ENCODE measurements at regions not wholly inside any gene's neighbourhood (a gene's known extent, or its start where the extent isn't known, plus 50 kb on each side); places are given as distances from the start of the nearest gene placed in this dataset.
"Not testable (repeated sequence)": the region's sequence is repeated elsewhere in the genome, so short reads cannot be mapped to it uniquely, and the experiment has no call there.

DNA sequence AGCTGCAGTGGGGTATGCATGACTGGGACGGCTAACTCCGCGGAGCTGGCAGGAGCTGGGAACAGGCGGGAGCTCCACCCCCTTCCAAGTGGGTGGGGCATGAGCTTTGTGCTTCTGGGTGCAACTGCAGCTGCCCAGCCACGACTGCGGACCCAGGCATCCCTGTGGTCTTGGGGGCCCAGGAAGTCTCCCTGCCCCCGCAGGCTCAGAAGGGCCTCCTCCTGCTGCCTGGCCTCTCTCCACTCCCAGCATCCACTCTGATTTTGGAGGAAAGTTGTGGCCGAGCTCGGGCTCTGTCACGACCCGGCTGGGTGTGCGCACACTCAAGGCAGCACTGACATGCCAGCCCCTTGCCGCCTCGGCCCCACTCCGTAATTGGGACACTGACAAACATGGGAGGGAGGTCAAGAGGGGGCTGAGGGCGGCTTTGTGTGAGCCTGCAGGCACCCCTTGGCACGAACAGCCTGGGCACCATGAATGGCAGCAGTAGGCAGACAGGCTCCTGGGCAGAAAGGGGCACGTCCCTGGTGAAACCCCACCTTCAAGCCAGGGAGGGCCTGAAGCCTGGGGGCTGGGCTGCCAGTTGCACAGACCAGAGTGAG is 822.6 kb downstream of the GLUD2 start:
- DNase-seq, result no peak

DNA sequence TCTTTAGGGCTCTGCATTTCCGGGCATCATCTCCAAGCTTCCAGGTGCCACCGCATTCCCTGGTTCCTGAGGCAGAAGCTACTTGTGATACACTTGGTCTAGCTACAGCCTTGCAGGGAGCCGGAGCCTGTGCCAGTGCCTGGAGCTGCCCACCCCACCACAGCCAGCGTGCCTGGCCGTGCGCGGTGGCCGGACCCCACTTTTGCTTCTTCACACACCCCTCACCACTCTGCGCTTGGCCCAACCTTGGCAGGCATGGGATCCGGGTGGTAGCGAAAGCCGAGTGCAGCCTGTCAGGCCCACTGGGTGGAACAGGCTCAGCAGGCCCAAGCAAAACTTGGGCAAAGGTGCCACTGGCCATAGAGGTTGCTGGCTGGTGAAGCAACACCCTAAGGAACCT is 823.7 kb downstream of the GLUD2 start:
- no peak for DNase-seq

DNA sequence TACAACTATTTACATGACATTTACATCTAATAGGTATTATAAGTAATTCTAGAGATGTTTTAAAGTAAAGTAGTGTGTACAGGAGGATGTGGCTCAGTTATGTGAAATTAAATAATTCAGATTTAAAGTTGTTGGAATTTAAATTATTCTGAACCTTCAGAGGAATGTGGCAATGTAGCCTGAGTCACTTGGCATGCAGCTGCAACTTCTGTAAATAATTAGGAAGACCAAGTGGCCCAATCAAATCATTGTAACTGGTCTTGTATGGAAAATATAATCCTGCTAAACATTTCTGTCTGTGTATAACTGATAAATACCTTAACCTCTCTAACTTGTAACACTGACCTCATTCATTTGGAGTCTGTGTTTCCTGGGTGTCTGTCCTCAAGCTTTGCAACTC is 828.9 kb downstream of the GLUD2 start:
- peak; percentile 83 for DNase-seq

DNA sequence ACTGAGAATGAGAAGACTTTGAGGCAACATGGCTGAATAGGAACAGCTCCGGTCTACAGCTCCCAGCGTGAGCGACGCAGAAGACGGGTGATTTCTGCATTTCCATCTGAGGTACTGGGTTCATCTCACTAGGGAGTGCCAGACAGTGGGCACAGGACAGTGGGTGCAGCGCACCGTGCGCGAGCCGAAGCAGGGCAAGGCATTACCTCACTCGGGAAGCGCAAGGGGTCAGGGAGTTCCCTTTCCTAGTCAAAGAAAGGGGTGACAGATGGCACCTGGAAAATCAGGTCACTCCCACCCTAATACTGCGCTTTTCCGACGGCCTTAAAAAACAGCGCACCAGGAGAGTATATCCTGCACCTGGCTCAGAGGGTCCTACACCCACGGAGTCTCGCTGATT is 829.9 kb downstream of the GLUD2 start:
- DNase-seq, result not testable (repeated sequence)

DNA sequence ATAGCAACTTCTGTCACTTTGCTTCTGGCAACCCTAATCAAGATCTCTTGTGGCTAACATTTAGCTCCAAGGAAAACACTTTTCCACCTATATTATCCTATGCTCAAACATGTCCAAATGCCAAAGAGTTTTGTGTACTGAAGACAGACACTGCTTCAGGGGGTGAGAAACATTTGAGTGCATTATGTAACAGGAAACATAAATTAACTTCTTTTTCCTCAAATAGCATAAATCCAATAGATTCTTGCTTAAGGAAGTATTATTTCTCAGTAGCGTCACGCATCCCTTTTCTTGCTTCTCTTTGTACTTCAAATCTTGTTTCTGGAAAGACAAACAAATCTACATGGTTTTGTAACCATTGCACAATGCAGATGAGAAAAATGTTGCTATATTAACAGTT is 839.1 kb downstream of the GLUD2 start:
- no peak for DNase-seq

DNA sequence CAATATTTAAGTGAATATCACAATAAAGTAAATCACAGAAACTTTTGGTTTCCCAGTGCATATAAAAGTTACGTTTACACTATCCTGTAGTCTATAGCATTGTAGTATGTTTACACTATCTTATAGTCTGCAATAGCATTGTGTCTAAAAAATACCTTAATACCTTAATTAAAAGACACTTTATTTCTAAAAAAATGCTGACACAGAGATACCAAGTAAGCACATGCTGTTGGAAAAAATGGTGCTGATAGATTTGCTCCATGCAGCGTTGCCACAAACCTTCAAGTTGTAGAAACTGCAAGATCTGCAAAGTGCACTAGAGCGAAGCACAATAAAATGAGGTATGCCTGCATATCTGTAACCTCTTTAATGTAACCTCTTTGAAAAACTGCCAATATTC is 847.3 kb downstream of the GLUD2 start:
- no peak for DNase-seq

DNA sequence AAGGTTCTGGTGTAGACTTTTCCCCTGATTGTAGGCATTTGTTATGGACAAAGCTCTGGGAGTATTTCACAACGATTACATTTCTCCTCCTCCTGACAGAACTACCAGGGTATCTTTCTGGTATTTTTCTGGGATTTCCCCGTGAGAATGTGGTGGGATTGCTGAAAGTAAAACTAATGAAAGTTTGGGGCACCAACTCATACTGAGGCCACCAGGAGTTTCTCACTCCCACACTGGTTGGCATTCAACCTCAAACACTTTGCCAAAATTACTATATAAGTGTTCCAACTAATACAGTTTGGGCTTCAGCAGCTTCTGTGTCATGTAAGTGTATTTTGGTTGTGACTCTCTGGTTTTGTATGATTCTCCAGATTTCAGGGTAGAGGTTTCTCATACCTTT is 855.1 kb downstream of the GLUD2 start:
- DNase-seq, result no peak

DNA sequence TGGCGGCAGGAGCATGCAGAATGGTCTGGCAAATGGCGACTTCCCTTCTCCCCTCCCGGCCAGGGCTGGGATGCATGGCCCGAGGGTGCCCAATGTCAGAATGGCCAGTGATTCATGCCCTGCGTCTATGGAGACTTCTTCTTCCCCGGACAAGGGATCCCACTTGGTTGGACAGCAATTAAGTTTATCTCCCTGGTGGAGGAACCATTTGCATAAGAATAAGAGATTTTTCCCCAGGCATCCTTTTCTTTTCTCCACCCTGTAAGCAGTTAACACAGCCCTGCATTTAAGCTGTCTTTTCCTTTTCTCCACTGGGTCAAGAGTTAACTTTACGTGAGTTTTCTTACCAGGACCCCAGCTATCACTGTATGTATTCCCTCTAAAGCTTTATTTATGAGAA is 856.6 kb downstream of the GLUD2 start:
- no peak for DNase-seq

DNA sequence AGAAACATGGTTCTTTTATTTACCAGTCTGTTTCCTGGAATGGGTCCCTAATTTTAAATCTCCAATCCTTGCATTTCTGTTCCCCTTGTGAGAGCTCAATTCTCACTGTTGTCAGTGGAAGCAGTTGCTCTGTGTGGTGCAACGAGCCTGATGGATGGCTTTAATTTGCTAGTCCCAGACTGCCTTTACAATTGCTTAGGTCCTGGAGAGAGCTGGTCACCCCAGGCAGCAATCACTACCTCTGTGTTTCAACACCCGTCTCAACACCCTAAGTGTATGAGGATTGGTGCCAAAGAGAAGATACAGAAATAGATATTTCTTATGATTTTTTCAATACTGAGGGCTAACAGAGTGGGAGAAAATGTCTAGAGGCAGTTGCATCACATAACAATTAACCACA is 873.8 kb downstream of the GLUD2 start:
- DNase-seq, result no peak

DNA sequence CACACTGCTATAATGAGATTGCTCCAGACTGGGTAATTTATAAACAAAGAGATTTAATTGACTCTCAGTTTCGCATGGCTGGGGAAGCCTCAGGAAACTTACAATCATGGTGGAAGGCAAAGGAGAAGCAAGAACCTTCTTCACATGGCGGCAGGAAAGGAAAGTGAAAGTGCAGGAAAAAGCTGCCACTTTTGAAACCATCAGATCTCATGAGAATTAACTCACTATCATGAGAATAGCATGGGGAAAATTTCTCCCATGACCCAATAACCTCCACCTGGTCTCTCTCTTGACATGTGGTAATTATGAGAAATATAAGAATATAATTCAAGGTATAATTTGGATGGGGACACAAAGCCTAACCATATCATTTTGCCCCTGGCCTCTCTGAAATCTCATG is 884.2 kb downstream of the GLUD2 start:
- DNase-seq, result no peak

DNA sequence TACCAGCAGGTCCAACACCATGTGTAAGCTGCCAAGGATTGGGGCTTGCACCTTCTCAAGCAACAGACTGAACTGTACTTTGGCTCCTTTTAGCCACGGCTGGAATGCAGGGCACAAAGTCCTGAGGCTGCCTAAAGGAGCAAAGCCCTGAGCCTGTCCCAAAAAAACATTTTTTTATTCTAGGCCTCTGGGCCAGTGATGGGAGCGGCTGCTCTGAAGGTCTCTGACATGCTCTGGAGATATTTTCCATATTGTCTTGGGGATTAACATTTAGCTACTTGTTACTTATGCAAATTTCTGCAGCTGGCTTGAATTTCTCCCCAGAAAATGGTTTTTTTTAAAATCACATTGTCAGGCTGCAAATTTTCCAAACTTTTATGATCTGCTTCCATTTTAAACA is 885.3 kb downstream of the GLUD2 start:
- DNase-seq, result no peak

DNA sequence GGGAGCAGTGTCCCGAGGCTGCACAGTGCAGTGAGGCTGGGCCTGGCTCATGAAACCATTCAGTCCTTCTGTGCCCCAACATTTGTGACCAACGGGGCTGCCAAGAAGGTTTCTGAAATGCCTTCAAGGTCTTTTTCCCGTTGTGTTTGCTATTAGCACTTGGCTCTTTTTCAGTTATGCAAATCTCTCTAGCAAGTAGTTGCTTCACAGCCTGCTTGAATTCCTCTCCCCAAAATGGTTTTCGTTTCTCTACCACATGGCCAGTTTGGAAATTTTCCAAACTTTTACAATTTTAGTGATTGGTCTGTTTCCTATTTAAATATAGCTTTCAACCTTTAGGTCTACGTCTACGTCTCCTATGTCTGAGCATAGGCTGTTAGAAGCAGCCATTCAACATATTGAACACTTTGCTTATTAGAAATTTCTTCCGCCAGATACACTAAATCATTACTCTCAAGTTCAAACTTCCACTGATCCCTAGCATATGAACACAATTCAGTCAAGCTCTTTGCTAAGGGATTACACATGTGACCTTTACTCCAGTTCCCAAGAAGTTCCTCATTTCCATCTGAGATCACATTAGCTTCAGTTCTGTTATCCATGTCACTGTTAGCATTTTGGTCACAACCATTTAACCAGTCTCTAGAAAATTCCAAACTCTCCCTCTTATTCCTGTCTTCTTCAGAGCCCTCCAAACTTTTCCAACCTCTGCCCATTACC is 901.8 kb downstream of the GLUD2 start:
- peak; percentile 13 for DNase-seq

DNA sequence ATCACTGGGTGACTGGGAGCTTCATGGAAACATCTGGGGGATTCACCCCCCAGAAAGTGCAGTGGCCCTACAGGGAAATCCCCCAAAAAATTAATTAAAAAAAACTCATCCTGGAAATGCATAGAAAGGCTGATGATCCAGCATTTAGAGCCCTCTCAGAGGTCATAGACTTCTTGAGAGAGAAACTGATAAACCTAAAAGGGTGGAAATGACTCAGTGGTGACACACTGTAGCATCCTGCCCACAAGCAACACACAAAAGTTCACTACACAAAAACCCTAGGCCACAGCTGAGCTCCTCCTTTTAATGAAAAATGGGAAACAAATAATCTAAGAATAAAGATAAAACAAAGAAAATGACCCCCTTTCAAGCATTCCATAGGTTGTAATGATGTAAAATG is 911.5 kb downstream of the GLUD2 start:
- no peak for DNase-seq

DNA sequence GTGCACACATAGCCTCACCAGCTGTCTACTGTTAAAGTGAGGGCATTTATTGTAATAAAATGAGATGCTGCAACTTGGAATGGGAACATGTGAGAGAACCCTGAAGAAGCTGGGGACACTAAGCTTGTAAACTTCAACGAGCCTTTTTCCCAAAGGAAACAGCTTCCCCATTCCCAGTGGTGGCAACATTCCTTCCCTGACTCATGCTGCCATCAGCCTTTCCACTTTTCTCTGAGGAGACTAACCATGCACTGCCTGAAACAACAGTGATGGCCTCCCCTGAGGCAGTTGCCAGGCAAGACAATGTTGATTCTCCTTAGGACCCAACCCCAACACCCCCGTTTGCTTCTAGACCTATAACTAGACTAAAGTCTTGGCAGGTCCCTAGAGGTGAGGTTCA is 928.3 kb downstream of the GLUD2 start:
- DNase-seq, result peak; percentile 37

DNA sequence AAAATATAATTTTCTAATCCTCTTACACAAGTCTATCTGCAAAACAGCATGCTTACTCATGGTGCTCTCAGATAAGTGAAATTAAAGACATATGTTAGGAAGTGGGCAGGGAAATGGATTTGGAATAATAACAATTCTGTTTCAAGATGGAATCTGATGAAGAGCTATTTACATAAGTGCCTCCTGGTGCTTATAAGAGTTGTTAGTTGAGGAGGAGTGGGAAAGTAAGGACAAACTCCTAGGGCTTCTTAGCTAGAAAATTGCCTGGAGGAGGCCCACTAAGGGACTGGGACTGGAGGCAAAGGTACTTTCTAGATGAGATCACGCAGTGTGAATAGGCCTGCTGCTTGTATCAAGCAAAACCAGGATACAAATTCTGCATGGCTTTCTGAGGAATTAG is 939.8 kb downstream of the GLUD2 start:
- peak; percentile 66 for DNase-seq

DNA sequence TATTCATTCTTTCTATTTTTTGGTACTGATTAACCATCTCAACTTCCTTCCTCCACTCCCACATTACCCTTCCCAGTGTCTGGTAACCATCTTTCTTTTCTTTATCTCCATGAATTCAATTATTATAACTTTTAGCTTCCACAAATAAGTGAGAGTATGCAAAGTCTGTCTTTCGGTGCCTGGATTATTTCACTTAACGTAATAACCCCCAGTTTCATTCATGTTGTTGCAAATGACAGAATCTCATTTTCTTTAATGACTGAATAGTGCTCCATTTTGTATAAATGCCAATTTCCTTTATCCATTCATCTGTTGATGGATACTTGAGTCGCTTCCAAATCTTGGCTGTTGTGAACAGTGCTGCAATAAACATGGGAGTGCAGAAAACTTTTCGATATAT is 940.4 kb downstream of the GLUD2 start:
- no peak for DNase-seq

DNA sequence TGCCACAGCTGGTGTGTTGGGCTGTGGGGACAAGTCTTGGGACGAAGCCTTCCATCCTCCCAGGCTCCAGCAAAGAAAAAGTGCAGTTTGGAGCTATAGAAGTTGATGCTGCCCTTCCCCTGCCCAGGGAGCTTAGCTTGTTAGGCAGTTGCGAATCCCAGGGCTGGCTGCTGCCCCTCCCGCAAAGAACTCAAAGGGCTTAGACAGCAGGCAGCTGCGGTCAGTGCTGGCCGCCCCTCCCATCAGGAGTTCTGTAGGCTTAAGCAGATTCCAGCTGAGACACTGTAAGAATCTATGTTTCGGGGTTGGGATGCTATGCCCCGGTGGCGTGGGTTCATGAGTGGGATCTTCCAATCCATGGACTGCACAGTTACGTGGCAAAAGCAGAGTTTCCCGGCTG is 956.7 kb downstream of the GLUD2 start:
- no peak for DNase-seq

DNA sequence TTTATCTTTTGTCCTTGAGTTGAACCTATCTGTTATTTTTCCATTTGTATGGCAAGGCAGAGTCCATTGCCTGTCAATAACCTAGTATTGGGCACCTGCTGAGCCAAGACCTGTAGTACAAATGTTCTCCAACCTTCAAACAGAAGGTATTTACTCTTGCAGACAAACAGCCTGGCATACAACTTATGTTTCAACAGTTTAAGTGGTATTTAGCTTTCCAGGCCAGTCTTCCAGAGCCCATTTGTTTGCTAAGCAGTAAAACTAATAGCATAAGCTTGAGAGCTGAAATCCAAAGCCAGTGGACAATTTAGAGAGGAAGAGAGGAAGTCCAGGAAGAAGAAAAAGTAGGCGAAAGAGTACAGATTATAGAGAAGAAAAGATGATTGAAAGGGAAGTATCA is 979.3 kb downstream of the GLUD2 start:
- DNase-seq, result no peak

DNA sequence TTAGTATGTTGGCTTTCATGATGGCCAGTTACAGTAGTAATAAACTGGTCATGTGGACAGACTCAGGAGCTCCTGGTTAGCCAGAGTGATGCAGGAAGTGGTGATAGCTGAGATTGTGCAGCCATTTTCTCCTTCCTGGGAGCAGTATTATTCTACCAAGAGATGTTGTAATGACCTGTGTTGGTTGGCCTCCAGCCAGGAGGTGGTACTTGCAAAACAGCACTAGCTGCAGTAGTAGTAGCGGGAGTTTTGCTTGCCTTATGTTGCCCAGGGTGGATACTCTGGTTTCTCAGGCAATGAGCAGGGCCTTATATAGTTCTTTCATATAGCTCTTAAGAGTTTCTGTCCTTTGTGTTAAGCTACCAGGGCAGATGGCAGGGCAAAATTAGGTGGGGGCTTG is 998.8 kb downstream of the GLUD2 start:
- peak; percentile 3 for DNase-seq

DNA sequence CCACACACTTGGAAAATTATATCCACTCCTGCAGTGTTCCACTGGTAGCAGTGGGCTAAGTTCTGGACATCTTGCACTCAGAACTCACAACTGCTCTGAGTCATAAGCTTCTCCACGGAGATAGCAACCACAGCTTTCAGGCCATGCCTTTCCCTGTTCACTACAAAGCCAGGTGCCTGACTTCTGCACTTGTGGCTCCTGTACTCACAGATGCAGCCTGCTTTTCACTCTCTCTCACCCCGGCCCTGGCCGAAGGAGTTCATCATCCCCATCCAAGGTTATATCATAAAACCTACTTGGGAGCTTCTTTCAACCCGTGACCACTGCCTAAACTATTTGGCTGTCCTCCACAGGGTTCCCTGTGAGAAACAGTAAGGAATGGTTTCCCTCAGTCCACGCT is 999.4 kb downstream of the GLUD2 start:
- peak; percentile 19 for DNase-seq

DNA sequence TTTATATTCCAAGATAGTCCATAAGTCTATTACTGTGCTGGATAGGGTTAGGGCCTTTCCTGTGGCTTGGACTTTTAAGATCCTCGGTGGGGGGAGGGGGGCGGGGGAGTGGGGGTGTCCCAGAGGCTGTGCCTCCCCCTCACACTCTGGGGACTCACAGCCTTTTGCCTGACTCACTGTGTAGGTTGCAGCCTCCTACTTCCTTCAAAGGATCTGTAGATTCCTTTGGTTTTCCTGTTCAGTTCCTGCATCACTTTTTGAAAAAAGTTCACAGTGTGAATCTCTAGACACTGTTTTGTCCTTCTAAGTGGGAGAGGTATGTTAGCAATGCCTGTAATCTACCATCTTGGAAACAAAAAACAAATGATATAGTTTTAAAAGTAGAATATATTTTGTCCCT is 999.9 kb downstream of the GLUD2 start:
- DNase-seq, result peak; percentile 26

DNA sequence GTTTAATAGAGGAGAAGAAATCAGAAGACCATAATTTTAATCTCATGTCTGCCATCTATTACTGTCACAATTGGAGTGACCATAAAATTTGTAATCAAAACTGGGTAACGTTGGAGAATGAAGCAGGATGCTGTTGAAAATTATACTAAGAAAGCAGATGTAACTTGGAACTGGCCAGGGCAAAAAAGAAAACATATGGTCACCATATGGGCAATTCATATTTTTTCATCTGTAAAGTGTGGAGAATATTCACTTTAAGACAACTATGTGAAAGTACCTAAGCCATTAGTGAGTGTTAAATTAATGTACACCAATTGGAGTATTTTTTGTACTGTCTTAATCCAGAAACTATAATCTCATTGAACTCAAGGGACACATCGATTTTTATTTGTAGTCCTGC is 1008.0 kb downstream of the GLUD2 start:
- no peak for DNase-seq

DNA sequence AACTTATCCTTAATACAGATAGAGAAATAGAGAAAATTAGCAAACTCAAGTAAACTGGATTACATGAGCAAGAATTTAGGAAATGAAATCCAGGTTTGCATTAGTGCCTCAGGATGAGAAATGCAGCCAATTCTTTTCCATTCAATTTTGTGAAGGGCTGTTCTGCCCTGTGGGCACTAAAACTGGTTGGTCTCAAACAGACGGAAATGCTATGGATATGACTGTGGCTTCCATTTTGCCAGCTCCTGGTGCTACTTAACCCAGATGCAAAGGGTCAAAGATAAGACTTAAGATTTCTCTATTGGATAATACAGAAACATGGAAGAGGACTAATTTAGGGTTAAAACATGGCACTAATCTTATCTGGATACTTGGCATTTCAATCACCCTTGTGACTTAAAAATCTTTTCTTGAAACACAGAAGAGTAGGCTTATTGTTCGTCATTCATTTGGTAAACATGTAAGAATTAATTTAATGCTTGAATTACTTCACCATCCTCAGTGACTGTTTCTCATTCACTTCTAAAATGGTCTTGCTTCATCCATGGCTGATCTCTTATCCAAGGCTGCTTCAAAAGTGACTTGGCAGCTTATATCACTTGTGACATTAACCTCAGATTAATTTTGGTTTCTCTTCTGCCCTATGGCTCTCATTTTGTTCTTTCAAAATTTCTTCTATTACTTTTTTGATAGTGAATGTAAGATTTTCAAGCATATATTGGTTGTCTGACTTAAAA is 1008.7 kb downstream of the GLUD2 start:
- DNase-seq, result no peak

DNA sequence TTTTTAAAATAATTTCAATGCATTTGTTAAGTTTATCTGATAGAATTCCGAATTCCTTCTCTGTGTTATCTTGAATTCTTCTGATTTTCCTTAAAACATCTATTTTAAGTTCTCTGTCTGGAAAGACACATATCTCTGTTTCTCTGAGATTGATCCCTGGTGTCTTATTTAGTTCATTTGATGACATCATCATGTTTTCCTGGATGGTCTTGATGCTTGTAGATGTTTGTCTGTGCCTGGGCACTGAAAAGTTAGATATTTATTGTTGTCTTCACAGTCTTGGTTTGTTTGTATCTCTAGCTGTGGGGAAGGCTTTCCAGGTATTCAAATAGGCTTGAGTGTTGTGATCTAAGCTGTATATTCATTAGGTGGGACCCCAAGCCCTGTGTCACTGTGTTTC is 1028.8 kb downstream of the GLUD2 start:
- DNase-seq, result no peak
